Head of caudate nucleus (tissue), 42 donors: ENCODE measurements at regions not wholly inside any gene's neighbourhood (a gene's known extent, or its start where the extent isn't known, plus 50 kb on each side); places are given as distances from the start of the nearest gene placed in this dataset.
"Not testable (repeated sequence)": the region's sequence is repeated elsewhere in the genome, so short reads cannot be mapped to it uniquely, and the experiment has no call there.

Experiments
- DNase-seq, 42 donors: peaks; one replicate each; pipeline versions ENCODE4 v3.0.0 to v3.0.0-alpha.2; 2020 to 2021; ENCODE audit warnings: mixed read lengths in 7 of 42
- intact Hi-C: fragments of 100-400 bp; cut with DNase I; formaldehyde crosslinking; loops from one replicate; pipeline ENCODE4 v1.15.0; 2022

- DNase-seq: peak in 2 of 42 donors; percentile 15 to 30
- intact Hi-C loops: no loop called here
Measured at GRCh38 chr11:70885281-70886231, 366.8 kb downstream of the SHANK2 start.

GRCh38 chr11:70886256-70886655, 366.1 kb downstream of the SHANK2 start:
- intact Hi-C loops: no loop called here
- DNase-seq: no peak

DNA sequence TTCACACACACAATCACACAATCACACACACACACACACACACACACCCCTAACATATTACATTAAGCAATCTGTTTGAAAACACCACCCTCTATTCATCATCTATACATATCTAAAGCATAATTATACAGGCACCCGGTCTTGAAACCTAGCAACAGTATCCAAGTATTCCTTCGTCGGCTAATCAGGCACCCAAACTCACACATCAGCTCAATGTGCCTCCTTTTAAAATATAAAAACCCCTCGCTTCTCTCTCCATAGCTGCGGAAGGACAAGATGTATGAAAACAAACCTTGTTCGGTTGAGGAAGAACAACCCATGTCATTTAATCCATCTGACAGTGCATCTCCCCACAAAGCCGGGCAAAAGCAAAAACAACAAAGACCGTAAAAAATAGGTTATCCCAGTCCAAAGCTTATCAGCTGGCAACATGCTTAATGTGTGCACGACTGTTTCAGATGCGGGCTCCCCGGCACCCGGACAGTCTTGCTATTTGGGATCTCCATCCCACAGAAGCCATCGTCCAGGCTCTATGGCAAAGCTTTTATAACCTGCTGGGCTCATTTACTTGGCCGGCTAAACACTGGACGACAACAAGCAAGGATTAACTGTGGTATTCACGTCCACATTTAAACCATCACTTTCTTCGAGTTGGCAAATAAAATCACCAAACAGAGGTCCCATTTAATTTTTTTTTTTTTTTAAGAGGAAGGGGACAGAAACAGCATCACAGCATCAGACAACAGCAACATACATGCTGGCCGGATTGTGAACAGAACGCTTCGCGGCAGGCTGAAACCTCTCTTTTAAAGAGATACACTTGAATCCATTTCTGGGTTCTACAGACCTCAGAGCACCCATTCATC, 365.5 kb downstream of the SHANK2 start:
- DNase-seq: no peak
- intact Hi-C loops: no loop called here

DNA sequence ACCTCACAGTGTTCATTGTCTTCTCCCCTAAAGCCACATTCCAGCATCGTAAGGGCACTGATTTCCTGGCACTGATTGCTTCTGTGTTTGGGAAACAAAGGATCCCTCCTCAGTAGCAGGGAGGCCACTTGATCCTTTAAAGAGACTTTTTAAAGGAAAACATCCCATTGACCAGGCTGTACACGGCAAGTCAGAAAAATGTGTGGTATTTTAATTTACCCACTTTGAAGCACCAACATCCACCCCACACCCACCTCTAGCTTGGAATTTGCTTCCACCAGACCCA, 364.9 kb downstream of the SHANK2 start:
- DNase-seq: no peak
- intact Hi-C loops: no loop called here

DNA sequence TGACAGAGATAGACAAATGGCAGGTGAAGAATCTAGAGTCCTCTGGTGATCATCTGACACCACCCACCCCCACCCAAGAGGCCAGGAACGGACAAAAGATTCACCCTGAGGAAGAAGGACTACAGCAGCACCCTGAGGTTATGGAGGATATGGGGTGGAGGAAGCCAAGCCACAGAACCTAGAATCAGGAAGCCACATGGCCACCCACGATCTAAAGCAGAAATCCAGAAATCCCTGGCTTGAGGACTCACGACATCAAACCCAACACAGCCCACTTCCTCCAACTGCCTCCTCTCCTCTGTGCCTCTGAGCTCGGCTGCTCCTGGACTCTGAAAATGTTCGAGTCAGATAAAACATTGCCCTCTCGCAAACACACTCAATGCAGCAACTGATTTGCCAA, 364.3 kb downstream of the SHANK2 start:
- intact Hi-C loops: no loop called here

GRCh38 chr11:70889411-70889810, 363.0 kb downstream of the SHANK2 start:
- no peak for DNase-seq
- intact Hi-C loops: no loop called here

More for the DNA sequence above, 364.3 kb downstream of the SHANK2 start:
- DNase-seq: no peak

GRCh38 chr11:70891844-70892380, 360.5 kb downstream of the SHANK2 start:
- intact Hi-C loops: no loop called here
- DNase-seq: no peak

GRCh38 chr11:70892889-70893288, 359.5 kb downstream of the SHANK2 start:
- DNase-seq: no peak

DNA sequence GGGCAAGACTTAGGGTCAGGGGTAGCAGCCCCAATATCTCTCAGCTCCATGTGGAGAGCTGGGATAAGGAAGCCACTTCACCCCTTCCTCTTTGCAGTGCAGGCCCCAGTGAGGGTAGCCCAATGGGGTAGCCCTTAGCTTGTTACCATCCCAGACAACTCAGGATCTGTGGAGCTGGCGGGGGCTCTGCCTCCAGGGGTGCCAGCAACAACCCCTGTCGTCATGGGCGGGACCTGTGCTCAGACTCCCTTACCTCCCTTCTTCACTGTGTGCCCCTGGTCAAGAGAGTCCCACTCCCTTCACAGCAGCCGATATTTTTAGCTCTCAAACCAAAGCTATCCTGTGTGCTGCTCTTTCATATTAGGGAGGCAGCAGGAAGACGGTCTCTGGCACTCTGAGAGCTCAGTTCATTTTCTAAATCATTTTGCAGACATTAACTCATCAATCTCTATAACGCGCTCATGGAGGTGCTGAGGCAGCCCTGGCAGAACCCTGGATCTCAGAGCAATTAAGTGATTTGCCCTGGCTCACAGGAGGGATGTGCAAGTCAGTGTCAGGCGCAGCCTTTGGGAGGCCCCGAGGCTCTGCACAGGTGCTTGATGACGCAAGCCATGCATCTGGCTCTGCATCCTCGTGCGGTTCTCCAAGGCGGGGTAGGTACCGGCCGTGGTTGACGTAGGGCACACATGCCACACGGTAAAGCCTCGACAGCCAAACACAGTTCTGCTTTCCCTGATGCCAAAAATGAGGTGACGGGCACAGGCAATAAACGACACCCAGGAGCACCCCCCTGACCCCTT, 357.6 kb downstream of the SHANK2 start:
- intact Hi-C loops: no loop called here
- DNase-seq: no peak

More at GRCh38 chr11:70892889-70893288, 359.5 kb downstream of the SHANK2 start:
- intact Hi-C loops: no loop called here

DNA sequence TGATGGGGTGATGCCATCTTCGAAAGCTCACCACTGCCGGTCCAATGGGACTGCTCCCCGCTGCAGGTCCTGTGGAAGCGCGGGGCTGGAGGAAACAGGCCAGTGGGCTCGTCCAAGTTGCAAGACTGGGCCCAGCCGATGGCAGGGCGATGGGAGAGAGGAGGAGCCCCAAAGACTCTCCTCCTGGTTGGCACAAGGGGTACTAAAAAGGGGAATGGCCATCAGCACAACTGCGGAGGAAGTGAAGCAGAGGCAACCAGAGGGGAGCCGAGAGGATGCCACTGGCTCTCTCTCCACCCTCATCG, 357.1 kb downstream of the SHANK2 start:
- intact Hi-C loops: no loop called here
- DNase-seq: no peak

GRCh38 chr11:70897429-70897828, 354.9 kb downstream of the SHANK2 start:
- DNase-seq: no peak
- intact Hi-C loops: no loop called here

GRCh38 chr11:70899616-70900015, 352.8 kb downstream of the SHANK2 start:
- intact Hi-C loops: no loop called here
- peak in 1 of 42 donors; percentile 27 for DNase-seq

DNA sequence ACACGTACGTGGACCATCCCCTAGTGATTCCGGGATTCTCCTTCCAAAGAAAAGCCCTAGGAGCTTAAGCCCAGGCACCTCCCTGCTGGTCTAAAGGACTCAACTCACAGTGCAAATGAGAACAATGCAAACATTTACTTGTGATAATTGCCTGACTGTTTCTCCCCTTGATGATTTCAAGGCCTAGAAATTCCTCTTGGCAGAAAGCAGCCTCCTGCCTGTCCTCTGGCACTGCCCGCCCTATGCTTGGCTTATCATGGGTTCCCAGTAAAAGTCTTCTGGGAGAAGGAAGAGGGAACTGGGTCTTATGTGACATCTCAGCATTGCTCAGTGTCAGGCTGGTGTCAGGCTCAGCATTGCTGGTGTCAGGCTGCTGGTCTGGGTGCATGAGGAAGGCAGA, 351.8 kb downstream of the SHANK2 start:
- intact Hi-C loops: no loop called here
- DNase-seq: peak in 1 of 42 donors; percentile 24

- peak in 7 of 42 donors; percentile 5 to 50 (median 33) for DNase-seq
- intact Hi-C loops: no loop called here
Measured at GRCh38 chr11:70901951-70902521, 350.3 kb downstream of the SHANK2 start.

GRCh38 chr11:70903229-70903628, 349.1 kb downstream of the SHANK2 start:
- intact Hi-C loops: not testable (repeated sequence)

GRCh38 chr11:70906101-70906500, 346.3 kb downstream of the SHANK2 start:
- intact Hi-C loops: no loop called here
- DNase-seq: peak in 1 of 42 donors; percentile 29

More at GRCh38 chr11:70903229-70903628, 349.1 kb downstream of the SHANK2 start:
- peak in 1 of 42 donors; percentile 23 for DNase-seq

GRCh38 chr11:70908223-70908622, 344.2 kb downstream of the SHANK2 start:
- intact Hi-C loops: no loop called here
- no peak for DNase-seq

GRCh38 chr11:70910835-70911234, 341.5 kb downstream of the SHANK2 start:
- DNase-seq: no peak
- intact Hi-C loops: no loop called here
